IPS-20b (cell line): ENCODE measurements at regions not wholly inside any gene's neighbourhood (a gene's known extent, or its start where the extent isn't known, plus 50 kb on each side); places are given as distances from the start of the nearest gene placed in this dataset.

Experiments used
- H3K27ac ChIP-seq: one replicate; pipeline ENCODE4 v1.5.1; 2013; ENCODE audit warnings: low read length
- H3K27me3 ChIP-seq: 2 replicates; pipeline ENCODE4 v1.6.1; 2013; ENCODE audit warnings: mild to moderate bottlenecking, low read length, inconsistent platforms; ENCODE audit not compliant: insufficient read depth
- H3K36me3 ChIP-seq: 2 replicates; pipeline ENCODE4 v1.6.1; 2013; ENCODE audit warnings: low read depth, mild to moderate bottlenecking, inconsistent platforms, low read length, moderate library complexity; ENCODE audit not compliant: insufficient read depth
- H3K4me1 ChIP-seq: 2 replicates; pipeline ENCODE4 v1.6.1; 2013; ENCODE audit warnings: mild to moderate bottlenecking, control low read depth, inconsistent platforms, low read length, moderate library complexity; ENCODE audit not compliant: insufficient read depth
- H3K4me3 ChIP-seq: 2 replicates; pipeline ENCODE4 v1.5.1; 2013; ENCODE audit warnings: mild to moderate bottlenecking, low read length, inconsistent platforms
- H3K9ac ChIP-seq: 2 replicates; pipeline ENCODE4 v1.6.1; 2013; ENCODE audit warnings: low read depth, mild to moderate bottlenecking, inconsistent platforms, low read length, moderate library complexity
- H3K9me3 ChIP-seq: 2 replicates; pipeline ENCODE4 v1.6.1; 2013; ENCODE audit warnings: mild to moderate bottlenecking, low read depth, low read length, inconsistent platforms; ENCODE audit not compliant: insufficient read depth

- Histone ChIP-seq H3K4me1 (no peaks in the 10 kb centered on the region), H3K27ac (no peak overlapping the region), H3K4me3 (no peak overlapping the region), H3K9me3 (no peaks in the 10 kb centered on the region), H3K9ac (no peak overlapping the region), H3K27me3 (no peaks in the 10 kb centered on the region), H3K36me3 (no peaks in the 10 kb centered on the region)
Observed at GRCh38 chr7:17205910-17206309, 92.5 kb upstream of the AHR start.

- Histone ChIP-seq H3K4me3 (no peak overlapping the region), H3K4me1 (no peaks in the 10 kb centered on the region), H3K9me3 (no peaks in the 10 kb centered on the region), H3K9ac (no peak overlapping the region), H3K27me3 (no peaks in the 10 kb centered on the region), H3K27ac (no peak overlapping the region), H3K36me3 (no peaks in the 10 kb centered on the region)
Observed at GRCh38 chr7:17206349-17206905, 92.0 kb upstream of the AHR start.

- H3K27me3 ChIP-seq, result no peaks in the 10 kb centered on the region
- H3K9ac ChIP-seq, result no peak overlapping the region
- no peaks in the 10 kb centered on the region for H3K36me3 ChIP-seq
- no peaks in the 10 kb centered on the region for H3K4me1 ChIP-seq
- no peak overlapping the region for H3K4me3 ChIP-seq
- no peaks in the 10 kb centered on the region for H3K9me3 ChIP-seq
- H3K27ac ChIP-seq, result no peak overlapping the region
Observed at GRCh38 chr7:17207220-17207619, 91.2 kb upstream of the AHR start.

- H3K36me3 ChIP-seq, result no peaks in the 10 kb centered on the region
- H3K4me3 ChIP-seq, result no peak overlapping the region
- H3K27ac ChIP-seq, result no peak overlapping the region
- H3K4me1 ChIP-seq, result no peaks in the 10 kb centered on the region
- no peak overlapping the region for H3K9ac ChIP-seq
- H3K27me3 ChIP-seq, result no peaks in the 10 kb centered on the region
- no peaks in the 10 kb centered on the region for H3K9me3 ChIP-seq
Observed at GRCh38 chr7:17209101-17209500, 89.4 kb upstream of the AHR start.

- no peak overlapping the region for H3K27ac ChIP-seq
- no peak overlapping the region for H3K4me3 ChIP-seq
- H3K27me3 ChIP-seq, result no peaks in the 10 kb centered on the region
- no peaks in the 10 kb centered on the region for H3K4me1 ChIP-seq
- no peak overlapping the region for H3K9ac ChIP-seq
- no peaks in the 10 kb centered on the region for H3K36me3 ChIP-seq
- H3K9me3 ChIP-seq, result peaks cover 9% of the 10 kb centered on the region; the same call in 1 of the 2 replicates
Observed at GRCh38 chr7:17211307-17211836, 87.1 kb upstream of the AHR start.

- Histone ChIP-seq H3K9ac (no peak overlapping the region), H3K27ac (no peak overlapping the region), H3K9me3 (peaks cover 9% of the 10 kb centered on the region; the same call in 1 of the 2 replicates), H3K36me3 (no peaks in the 10 kb centered on the region), H3K4me3 (no peak overlapping the region), H3K4me1 (no peaks in the 10 kb centered on the region), H3K27me3 (no peaks in the 10 kb centered on the region)
Observed at GRCh38 chr7:17212188-17212587, 86.3 kb upstream of the AHR start.

GRCh38 chr7:17227766-17228490 lies 70.5 kb upstream of the AHR start:
- no peaks in the 10 kb centered on the region for H3K27me3 ChIP-seq
- no peak overlapping the region for H3K27ac ChIP-seq
- no peaks in the 10 kb centered on the region for H3K36me3 ChIP-seq

GRCh38 chr7:17229228-17229627 lies 69.2 kb upstream of the AHR start:
- Histone ChIP-seq H3K4me1 (no peaks in the 10 kb centered on the region), H3K27me3 (no peaks in the 10 kb centered on the region), H3K36me3 (no peaks in the 10 kb centered on the region), H3K27ac (no peak overlapping the region), H3K4me3 (no peak overlapping the region), H3K9me3 (no peaks in the 10 kb centered on the region), H3K9ac (no peak overlapping the region)

More at GRCh38 chr7:17227766-17228490, 70.5 kb upstream of the AHR start:
- H3K4me3 ChIP-seq, result no peak overlapping the region
- H3K9ac ChIP-seq, result no peak overlapping the region
- no peaks in the 10 kb centered on the region for H3K9me3 ChIP-seq
- no peaks in the 10 kb centered on the region for H3K4me1 ChIP-seq

GRCh38 chr7:17230099-17230807 lies 68.2 kb upstream of the AHR start:
- no peaks in the 10 kb centered on the region for H3K36me3 ChIP-seq
- no peak overlapping the region for H3K4me3 ChIP-seq
- no peaks in the 10 kb centered on the region for H3K4me1 ChIP-seq
- H3K27ac ChIP-seq, result no peak overlapping the region
- no peaks in the 10 kb centered on the region for H3K9me3 ChIP-seq
- H3K9ac ChIP-seq, result no peak overlapping the region
- no peaks in the 10 kb centered on the region for H3K27me3 ChIP-seq

- H3K27ac ChIP-seq, result no peak overlapping the region
- no peaks in the 10 kb centered on the region for H3K27me3 ChIP-seq
- H3K36me3 ChIP-seq, result no peaks in the 10 kb centered on the region
- no peak overlapping the region for H3K4me3 ChIP-seq
- no peaks in the 10 kb centered on the region for H3K4me1 ChIP-seq
- no peak overlapping the region for H3K9ac ChIP-seq
- no peaks in the 10 kb centered on the region for H3K9me3 ChIP-seq
Observed at GRCh38 chr7:17233603-17234002, 64.8 kb upstream of the AHR start.

- Histone ChIP-seq H3K4me1 (no peaks in the 10 kb centered on the region), H3K27me3 (no peaks in the 10 kb centered on the region), H3K27ac (no peak overlapping the region), H3K36me3 (no peaks in the 10 kb centered on the region), H3K4me3 (no peak overlapping the region), H3K9me3 (no peaks in the 10 kb centered on the region), H3K9ac (no peak overlapping the region)
Observed at GRCh38 chr7:17234030-17234397, 64.4 kb upstream of the AHR start.
